NB4 (cell line): ENCODE measurements at regions not wholly inside any gene's neighbourhood (a gene's known extent, or its start where the extent isn't known, plus 50 kb on each side); places are given as distances from the start of the nearest gene placed in this dataset.

Experiments
- MYC ChIP-seq: IDR thresholded peaks from 2 replicates; pipeline ENCODE4 v1.6.1; 2011; ENCODE audit warnings: low read depth, low read length
- POLR2A ChIP-seq: IDR thresholded peaks from 2 replicates; pipeline ENCODE4 v1.6.1; 2011; ENCODE audit warnings: mild to moderate bottlenecking; ENCODE audit not compliant: insufficient read length; ENCODE audit errors: extremely low read depth
- TF ChIP-seq, protein P1 (sequence below): IDR thresholded peaks from one replicate; pipeline ENCODE4 v1.5.1; 2012; ENCODE audit warnings: low read depth, low read length
- TF ChIP-seq, protein P2 (sequence below): IDR thresholded peaks from 2 replicates; pipeline ENCODE4 v1.6.1; 2011; ENCODE audit warnings: low read depth, low read length

DNA sequence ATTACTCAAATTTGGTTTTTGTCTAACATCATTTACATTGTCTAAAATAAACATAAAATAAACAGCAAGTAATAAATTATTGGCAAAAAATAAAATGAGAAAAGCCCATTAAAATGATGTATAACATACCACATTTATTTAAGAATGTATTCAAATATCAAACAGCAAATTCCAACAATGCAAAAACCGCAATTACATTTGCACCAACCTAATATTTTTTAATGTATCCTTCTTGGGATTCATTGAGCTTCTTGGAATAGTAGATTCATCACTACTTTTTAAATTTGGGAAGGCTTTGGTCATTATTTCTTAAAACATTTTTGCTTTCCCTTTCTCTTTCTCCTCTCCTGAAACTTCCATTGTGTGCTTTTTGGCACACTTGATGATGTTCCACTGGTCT, 400.2 kb downstream of the MAGEE1 start:
- TF ChIP-seq, protein P1, sequence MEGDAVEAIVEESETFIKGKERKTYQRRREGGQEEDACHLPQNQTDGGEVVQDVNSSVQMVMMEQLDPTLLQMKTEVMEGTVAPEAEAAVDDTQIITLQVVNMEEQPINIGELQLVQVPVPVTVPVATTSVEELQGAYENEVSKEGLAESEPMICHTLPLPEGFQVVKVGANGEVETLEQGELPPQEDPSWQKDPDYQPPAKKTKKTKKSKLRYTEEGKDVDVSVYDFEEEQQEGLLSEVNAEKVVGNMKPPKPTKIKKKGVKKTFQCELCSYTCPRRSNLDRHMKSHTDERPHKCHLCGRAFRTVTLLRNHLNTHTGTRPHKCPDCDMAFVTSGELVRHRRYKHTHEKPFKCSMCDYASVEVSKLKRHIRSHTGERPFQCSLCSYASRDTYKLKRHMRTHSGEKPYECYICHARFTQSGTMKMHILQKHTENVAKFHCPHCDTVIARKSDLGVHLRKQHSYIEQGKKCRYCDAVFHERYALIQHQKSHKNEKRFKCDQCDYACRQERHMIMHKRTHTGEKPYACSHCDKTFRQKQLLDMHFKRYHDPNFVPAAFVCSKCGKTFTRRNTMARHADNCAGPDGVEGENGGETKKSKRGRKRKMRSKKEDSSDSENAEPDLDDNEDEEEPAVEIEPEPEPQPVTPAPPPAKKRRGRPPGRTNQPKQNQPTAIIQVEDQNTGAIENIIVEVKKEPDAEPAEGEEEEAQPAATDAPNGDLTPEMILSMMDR = no peak
- TF ChIP-seq POLR2A (no peak), MYC (no peak)
- TF ChIP-seq, protein P2, sequence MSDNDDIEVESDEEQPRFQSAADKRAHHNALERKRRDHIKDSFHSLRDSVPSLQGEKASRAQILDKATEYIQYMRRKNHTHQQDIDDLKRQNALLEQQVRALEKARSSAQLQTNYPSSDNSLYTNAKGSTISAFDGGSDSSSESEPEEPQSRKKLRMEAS = no peak
